ENCODE measurements at regions not wholly inside any gene's neighbourhood (a gene's known extent, or its start where the extent isn't known, plus 50 kb on each side); places are given as distances from the start of the nearest gene placed in this dataset.

- ChIA-PET POLR2A (no interaction called here), RAD21 (ENCODE audit: low non-redundant PET in 1 of 2, low total read pairs in 2 of 2, uncharacterized antibody in 2 of 2, unreplicated experiment in 2 of 2) (interaction anchor here (0.8 to 1.1 kb wide), 3 partner anchors 181 to 546 kb away, joined by 3 read pairs; no protein-coding TSS in a partner anchor)
- no peak overlapping the region for H3K4me3 ChIP-seq (replicated peaks in 1 of 2; ENCODE audit: low read depth in 1 of 2, low read length in 2 of 2)
These were observed 74.1 kb upstream of the KCNMA1 start for GRCh38 chr10:77711683-77712049.

More at GRCh38 chr10:77711683-77712049, 74.1 kb upstream of the KCNMA1 start:
- Histone ChIP-seq H3K4me1 (ENCODE audit: control insufficient read depth in 1 of 2, insufficient read depth in 2 of 2, low read length in 2 of 2) (peaks cover 0 to 7% of the 10 kb centered on the region in 2 experiments; a peak in 1 of 4 replicates), H3K27me3 (ENCODE audit: insufficient read depth, low read length) (peaks cover 10% of the 10 kb centered on the region; the same call in 1 of the 2 replicates), H3K9ac (ENCODE audit: low read length) (no peak overlapping the region), H3K9me2 (ENCODE audit: insufficient read depth) (no peaks in the 10 kb centered on the region), H4K20me1 (ENCODE audit: insufficient read depth) (no peaks in the 10 kb centered on the region), H3K79me2 (ENCODE audit: insufficient read depth, low read length) (no peaks in the 10 kb centered on the region), H3K27ac (ENCODE audit: low read depth, low read length) (no peak overlapping the region), H2AFZ (ENCODE audit: low read depth, low read length, poor library complexity, severe bottlenecking) (no peak overlapping the region), H3K4me2 (ENCODE audit: low read length) (peak overlapping the region; percentile 51), H3K36me3 (ENCODE audit: control insufficient read depth in 1 of 2, insufficient read depth in 2 of 2, low read length in 2 of 2) (no peaks in the 10 kb centered on the region), H3K9me3 (ENCODE audit: control insufficient read depth in 1 of 2, insufficient read depth in 1 of 2, low read depth in 1 of 2, low read length in 2 of 2) (no peaks in the 10 kb centered on the region)
- ATAC-seq (peak; percentile 26), DNase-seq (ENCODE audit: low read depth, low spot score) (no peak)
- CTCF ChIA-PET = interaction anchor here (0.6 to 7.8 kb wide), 25 partner anchors 8 to 547 kb away, joined by 3 to 50 read pairs (median 5); no protein-coding TSS in a partner anchor
- intact Hi-C loops (cut with micrococcal nuclease) = loop anchor here (1.0 to 5.0 kb wide), 2 partner anchors 459 to 537 kb away; no protein-coding TSS in a partner anchor
- BruUV-seq (replicated peaks) = no TSS peak
- TF ChIP-seq EZH2 (IDR thresholded peaks at IDR 0.05) (no peak), RAD21 (IDR thresholded peaks at IDR 0.05; ENCODE audit: low read depth) (no peak), CTCF (IDR thresholded peaks at IDR 0.05 in 2 of 3, conservative IDR thresholded peaks at IDR 0.05 in 1 of 3; ENCODE audit: borderline replicate concordance in 1 of 3, insufficient read depth in 1 of 3, low read depth in 2 of 3, low read length in 2 of 3) (0 out of 6 replicates have a peak, but pooled peaks of 1 of the 3 experiments have one; percentile 2)
